SKM-1 (cell line): ENCODE measurements at regions not wholly inside any gene's neighbourhood (a gene's known extent, or its start where the extent isn't known, plus 50 kb on each side); places are given as distances from the start of the nearest gene placed in this dataset.

Experiments used
- DNase-seq: peaks from one replicate; lab custom pipeline; 2025; ENCODE audit not compliant: unreplicated experiment; lab: John Stamatoyannopoulos, UW

DNA sequence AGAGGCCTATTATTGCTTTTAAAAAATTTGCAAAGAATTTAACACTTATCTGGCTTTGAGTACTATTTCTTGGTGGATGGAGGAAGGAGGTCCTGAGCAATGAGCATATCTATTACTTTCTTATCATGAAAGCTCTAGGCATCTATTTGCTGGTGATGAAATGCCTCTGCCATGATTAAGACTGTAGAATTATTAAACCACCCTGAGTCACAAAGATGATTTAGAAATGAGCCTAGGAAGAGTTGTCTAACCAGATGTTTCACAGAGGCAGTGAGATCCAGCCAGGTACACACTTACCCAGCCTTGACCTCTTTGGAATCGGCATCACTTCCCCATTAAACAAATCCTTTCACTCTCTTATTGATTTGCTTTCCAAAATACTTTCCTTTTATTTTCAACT, 304.4 kb upstream of the KIF2A start:
- no peak for DNase-seq

DNA sequence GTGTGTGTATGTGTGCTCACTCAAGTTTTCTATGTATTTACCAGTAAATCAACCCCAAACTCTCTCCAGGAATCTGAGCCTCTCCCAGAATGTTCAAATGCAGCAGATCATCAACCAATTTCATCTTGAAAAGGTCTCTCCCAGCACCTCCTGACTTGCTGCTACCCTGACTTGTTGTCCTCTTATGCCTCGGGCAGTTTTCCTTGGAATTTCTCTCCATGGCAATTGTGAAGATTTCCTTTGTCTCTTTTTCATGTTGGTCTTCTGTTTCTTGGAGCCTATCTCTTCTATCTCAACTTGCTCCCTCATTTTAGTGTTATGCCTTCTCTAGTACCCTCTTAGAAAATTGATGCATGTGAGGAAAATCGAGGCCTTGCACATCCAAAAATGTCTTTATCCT, 303.6 kb upstream of the KIF2A start:
- DNase-seq = no peak

DNA sequence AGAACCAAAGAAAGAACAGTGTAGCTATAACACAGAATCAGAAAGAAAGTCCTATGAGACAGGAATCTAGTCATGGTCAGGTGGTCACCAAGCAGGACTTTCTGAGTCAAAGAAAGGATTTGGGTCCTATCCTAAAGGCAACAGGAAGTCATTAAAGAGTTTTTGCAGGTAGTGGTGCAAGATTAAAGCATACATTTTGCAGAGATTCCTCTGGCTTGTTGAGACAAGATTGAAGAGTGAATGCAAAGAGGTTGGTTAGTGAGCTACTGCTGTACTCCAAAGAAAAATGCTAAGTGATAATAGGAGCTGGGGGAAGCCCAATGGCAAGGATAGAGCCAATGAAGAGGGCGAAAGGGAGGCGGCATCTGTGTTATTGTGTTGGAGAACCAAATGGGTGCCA, 300.5 kb upstream of the KIF2A start:
- no peak for DNase-seq

DNA sequence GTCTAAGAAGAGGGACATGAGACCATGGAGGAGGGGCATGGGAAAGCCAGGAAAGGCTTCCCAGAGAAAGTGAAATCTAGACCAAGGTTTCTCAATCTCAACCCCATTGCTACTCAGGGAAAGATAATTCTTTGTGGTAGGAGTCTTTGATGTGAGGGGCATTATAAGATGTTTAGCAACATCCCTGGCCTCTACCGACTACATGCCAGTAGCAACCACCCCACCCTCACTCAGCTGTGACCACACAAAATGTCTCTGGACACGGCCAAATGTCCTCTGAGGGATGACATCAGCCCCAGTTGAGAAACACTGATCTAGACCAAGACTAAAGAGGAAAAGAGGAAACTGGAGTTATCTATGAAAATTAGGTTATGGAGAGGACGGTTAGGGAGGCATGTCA, 298.5 kb upstream of the KIF2A start:
- peak; percentile 27 for DNase-seq

DNA sequence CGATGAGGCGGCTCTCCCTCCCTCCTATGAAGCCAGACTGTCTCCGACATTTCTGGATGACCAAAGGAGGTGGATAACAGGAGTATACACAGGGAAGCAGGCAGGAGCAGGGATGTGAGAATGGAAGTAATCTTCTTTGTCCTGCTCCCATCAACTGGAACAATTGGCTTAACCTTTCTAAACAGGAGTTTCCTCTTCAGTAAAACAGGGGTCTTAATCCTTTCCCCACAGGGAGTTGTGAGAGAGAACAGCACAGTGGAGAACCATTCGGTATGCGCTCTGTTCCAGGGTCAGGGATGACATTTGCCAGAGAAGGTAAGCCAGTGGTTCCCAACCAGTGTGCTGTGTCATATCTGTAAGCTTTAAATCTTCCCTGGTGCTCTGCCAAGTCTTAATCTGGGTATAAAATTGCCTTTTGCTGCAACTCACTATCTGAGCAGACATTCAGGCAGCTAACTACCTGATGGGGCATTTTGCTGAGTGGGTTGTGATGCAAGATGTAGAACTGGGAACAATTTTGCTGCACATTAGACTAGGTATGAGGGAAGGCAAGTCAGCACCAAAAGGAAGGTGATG, 294.8 kb upstream of the KIF2A start:
- no peak for DNase-seq

DNA sequence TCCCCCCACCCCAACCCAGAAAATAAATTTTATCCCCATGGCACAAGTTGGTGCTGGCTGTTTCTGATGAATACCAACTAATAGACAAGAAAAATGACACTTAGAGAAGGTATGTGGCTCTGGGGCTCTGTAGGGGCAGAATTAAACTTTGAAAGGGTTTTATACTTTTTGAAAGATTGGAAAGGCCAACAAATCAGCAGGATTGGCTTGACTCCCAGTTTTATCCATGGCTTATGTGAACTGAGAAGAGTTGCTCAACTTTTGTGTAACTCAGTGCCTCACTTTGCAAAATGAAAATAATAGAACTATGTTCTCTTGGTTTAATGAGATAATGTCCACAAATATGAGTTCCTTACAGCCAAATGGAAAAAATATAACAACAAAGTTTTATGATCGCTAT, 288.9 kb upstream of the KIF2A start:
- DNase-seq = no peak

DNA sequence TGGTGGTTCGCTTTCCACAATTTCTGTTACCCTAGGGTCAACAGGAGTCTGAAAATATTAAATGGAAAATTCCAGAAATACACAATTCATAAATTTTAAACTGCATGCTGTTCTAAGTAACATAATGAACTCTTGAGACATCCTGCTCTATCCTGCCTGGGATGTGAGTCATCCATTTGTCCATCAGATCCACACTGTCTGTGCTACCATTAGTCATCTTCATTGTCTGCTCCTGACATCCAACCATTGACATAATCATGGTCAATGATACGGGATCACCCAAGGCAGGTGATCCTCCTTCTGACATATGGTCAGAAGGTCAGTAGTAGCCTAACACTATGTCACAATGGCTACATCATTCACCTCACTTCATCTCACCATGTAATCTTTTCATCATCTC, 276.7 kb upstream of the KIF2A start:
- no peak for DNase-seq

DNA sequence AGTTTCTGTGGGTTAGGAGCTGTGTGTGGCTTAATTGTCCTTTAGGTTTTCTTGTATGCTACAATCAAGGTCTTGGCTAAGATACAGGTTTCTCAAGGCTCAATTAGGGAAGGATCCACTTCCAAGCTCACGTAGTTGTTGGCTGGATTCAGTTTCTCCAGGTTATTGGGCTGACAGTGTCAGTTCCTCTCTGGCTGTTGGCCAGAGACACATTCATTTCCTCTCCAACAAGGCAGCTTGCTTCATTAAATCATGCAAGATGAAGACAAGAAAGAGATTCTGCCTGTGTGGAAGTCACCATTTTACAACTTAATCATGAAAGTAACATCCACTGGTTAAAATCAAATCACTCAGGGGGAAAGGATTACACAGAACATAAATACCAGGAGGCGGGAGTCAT, 275.7 kb upstream of the KIF2A start:
- no peak for DNase-seq

DNA sequence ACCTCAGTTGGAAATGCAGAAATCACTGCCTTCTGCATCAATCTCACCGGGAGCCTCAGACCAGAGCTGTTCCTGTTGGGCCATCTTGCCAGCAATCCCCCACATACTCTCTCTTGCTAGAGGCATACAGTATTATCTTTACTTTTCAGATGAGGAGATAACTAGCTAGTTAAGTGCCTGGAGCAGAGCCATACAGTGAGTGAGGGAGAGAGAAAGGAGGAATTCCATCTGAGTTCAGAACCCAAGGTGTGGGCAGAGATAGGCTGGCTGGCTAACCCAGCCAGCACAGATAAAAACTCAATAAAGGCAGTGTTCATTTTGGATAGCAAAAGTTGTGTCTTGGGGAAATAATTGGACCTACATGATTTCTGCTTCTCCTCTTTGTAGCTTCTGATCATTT, 268.0 kb upstream of the KIF2A start:
- no peak for DNase-seq

DNA sequence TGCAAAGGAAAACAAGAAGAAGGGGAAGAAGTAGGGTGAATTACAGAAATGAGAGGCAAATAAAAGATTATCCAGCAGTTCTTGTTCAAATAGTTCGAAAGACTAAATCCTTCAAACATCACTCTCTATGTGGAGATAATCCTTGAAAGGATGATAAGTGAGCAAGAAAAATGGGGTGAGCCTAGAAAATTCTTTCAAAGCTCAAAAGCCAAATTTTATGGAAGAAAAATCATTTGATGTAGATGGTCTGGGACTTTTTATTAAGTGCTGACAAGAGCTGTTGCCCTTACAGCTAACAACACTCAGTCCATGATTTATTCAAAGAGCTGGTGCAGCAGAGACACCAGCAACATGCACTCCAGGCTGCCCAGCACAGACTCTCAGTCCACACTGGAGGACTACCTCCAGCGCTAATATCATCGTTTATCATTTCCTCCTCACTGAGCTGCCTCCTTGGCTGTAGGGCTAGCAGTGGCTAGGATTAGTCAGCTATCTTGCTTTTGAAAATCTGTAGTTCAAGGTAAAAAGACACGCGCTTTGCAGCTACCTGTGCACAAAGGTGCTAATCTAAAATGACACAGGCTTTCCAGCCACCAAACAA, 264.8 kb upstream of the KIF2A start:
- no peak for DNase-seq

DNA sequence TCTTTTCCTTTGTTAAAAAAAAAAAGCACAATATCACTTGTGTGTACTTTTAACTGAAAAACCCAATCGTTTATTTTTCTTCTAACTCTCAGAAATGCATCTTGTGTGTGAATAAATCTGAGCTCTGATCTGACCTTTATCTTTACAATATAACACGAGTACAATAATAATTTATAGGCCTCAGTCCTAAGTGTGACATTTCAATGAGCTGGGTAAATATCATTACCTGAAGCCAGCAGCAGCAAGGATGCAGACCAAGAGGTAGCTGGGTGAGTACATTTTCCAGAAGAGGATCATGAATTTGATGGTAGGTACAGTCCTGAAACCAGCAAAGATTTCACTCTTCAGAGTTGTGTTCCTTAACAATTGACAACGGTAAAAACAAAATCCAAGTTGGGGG, 264.0 kb upstream of the KIF2A start:
- no peak for DNase-seq

DNA sequence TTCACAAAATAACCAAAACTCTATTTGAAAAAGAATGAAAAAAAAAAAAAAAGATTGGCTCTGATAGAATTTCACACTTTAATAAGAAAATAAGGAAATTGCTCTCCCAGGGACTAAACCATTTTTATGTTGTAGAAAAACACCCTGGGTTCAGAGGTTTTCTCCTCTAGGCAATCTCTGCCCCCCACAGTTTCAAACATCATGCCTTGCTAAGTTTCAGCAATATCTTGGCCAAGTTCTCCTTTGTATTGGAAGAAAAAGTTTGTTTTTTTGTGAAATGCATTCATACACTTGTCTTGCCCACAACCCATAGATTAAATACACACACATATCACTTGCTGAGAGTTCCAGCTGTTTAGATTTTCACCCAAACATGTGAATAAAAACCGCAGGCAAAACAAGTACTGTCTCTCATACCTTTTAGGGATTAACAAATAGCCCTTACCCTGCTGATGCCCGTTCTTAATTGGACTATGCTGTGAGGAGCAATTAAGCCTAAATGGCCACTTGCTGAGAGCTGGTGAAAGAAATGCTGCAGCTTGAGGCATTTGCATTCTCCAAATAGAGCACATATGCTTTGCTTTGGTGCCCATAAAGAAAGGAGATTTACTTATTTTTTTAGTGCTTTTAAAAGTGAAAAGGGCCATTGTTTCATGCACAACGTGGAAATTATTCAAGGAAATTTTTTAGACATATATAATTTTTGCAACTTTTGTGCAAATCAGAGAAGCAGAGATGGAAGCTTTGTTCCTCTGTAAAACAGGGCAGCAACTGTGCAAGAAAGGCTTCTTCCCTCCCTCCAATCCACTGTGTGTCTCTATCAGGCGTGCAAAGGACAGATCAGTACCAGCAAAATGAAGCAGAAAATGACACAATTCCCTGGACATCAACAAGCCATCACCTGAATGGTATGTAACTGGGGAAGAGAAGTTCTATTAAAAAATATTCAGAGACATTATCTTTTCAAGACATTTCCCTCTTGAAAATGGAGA, 262.4 kb upstream of the KIF2A start:
- DNase-seq = no peak

DNA sequence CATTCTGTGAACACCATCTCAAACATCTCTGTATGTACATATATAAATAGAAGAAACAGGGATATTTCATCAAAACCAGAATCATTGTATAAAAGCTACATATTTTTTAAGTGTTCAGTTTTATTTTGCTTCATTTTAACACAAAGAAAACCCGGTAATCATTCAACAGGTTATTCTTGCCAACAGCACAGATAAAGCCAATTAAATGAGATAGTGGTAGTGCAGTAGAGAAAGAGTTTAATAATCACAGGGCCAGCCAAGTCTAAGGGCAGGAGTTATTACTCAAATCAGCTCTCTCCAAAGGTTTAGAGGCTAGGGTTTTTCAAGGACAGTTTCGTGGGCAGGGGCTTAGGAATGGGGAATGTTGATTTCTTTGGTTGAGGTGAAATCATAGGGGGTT, 261.0 kb upstream of the KIF2A start:
- DNase-seq = no peak

DNA sequence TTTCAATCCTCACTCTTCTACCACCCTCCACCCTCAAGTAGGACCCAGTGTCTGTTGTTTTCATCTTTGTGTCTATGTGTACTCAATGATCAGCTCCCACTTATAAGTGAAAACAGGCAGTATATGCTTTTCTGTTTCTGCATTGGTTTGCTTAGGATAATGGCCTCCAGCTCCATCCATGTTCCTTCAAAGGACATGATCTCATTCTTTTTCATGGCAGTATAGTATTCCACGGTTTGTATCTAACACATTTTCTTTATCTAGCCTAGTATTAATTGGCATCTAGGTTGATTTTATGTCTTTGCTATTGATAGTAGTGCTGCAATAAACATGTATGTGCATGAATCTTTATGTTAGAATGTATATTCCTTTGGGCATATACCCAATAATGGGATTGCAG, 259.8 kb upstream of the KIF2A start:
- no peak for DNase-seq

DNA sequence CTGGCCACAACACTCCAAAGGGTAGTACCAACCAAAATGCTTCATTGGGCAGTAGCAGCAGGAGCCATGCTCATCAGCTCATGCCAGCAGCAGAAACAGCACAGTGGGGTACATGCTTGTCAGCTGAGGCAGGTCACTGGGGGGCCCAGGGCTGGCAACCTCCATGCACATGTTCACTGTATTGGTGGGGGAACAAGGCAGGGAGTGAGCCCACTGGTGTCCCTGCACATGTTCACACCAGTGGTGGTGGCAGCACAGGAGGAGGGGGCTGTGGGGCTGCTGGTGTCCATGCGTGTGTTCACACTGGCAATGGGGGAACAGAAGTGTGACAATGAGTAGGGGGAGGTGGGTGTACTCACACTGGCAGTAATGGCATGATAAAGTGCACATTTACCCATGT, 254.3 kb upstream of the KIF2A start:
- no peak for DNase-seq

DNA sequence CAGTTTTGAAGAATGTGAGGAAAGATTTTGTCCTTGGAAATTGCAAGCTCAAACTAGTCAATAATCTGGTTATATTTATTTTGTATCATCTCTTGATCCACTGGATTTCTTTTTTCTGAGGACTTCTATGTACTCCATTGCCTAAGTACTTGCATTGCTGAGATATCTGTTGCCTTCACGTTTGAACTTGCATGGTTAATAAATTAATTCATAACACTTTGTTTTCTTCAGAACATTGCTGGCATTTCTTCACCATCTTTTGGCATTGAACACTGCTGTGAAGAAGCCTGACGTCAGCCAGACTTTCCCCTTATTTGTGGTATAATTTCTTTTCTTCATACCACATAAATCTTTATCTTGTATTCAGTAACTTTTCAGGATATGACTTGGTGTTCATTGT, 246.0 kb upstream of the KIF2A start:
- no peak for DNase-seq

DNA sequence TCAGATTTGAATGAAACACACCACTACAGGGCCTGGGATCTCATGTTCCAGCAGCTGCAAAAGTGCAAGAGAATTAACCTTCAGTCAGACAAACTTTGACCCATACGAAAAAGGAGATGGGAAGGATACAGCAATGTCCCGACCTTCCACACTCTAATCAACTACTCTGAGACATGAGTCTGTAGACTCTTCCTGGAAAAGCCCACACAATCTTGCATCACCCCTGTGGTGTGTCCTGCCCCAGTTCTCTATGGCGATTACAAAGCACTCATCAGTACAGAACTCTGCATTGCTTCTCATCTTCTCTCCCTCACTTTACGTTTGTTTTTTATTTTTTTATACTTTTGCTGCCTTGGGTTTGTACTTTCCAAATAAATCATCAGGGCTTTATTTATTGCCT, 241.0 kb upstream of the KIF2A start:
- no peak for DNase-seq

DNA sequence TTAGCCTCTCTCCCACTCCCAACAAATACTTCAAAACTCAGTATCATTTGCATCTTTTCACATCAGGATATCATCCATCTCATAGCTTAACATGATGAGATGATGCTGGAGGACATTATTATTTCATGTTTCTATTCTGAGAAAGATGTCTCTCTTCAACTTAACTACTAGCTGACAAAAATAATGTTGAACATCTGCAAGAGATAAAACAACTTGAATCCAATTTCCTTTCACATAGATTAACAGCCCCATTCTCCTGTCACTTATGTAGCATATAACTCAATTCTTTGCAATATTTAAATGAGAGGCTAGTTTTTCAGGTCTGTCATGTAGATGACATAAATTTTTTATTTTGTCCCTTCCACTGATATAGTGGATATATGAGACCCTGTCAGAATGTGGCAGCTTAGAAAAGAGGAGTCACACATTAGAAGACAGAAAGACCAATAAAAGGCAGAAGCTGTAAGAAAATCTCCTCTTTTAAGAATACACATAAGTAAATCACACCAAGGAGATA, 239.2 kb upstream of the KIF2A start:
- DNase-seq = no peak

DNA sequence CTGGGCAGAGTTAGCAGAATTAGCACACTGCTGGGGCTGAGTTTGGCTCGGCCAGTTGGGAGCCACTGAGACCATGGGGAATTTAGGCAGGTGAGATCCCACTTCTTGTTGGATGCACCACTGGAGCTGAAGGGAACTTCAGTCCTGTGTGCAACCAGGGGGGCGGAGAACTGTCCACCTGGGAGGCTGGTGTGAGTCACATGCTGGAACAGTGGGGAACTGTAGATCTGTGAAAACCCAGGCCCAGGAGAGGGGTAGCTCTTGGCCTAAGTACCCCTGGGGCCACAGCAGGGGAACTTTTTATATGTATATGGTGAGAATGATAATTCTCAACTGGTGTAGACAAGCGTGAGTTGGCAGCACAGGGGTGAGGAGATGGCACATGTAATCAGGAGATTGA, 237.5 kb upstream of the KIF2A start:
- DNase-seq = no peak

DNA sequence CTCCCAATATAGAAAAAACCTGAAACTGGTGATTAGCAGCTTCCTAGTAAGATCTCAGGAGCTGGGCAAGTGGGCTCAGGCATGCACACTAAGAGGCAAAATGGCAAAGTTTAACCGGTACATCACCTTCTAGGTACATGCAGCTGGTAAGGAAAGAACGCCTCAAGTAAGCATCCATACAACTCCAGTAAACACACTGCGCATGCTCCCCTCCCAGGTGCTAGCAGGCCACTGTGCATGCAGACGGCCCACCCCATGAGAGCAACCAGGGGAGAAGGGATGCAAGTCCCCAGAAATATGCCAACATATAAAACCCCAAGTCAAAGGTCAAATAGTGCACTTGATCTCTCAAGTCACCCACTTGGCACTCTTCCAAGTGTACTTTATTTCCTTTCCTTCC, 228.6 kb upstream of the KIF2A start:
- no peak for DNase-seq

DNA sequence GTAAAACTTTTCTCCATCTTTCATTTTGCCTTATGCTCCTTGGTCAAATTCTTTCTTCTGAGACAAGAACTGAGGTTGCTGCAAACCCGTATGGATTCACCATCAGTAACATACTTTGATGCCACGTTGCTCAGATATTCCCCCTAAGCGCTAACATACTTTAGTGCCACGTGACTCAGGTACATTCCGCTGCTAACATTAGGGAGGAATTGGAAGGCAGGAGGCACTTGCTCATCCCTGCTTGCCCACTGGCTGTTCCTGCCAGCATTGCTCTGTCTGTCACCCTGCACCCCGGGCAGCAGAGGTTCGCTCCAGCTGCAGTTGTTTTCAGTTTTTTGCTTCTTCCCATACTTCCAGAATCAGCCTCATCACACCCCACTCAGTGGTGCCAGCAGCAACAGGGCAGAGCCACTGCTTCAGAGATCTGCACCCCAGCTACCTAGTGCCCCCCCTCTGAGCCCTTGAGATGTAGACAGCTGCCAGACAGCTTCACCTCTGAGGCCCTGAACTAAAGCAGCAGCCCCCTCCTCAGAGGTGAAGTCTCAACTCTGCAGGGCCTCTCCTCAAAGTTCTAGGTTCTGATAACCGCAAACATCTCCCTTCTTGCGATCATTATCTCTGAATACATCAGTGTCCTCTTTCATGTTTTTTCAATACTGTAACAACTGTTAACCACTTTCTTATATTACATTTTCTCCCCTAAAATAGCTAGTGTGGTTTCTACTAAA, 228.0 kb upstream of the KIF2A start:
- DNase-seq = no peak
